Stimulated activated naive B cell treated with anti-CD40 and anti-IgM and Interleukin-4, amounts not matched to agents 10 μg/mL and 1 μg/mL and 100 μg/mL, for 72 hours (primary cell): ENCODE measurements at regions not wholly inside any gene's neighbourhood (a gene's known extent, or its start where the extent isn't known, plus 50 kb on each side); places are given as distances from the start of the nearest gene placed in this dataset.
"Not testable (repeated sequence)": the region's sequence is repeated elsewhere in the genome, so short reads cannot be mapped to it uniquely, and the experiment has no call there.

Source experiments
- ATAC-seq, 2 donors: fragments of 150-1000 bp; cut with Tn5 transposase; replicated peaks; 2 replicates each; pipeline ENCODE4 v1.10.0; 2021; ENCODE audit warnings: moderate library complexity in 1 of 2
- DNase-seq: peaks from one replicate; pipeline ENCODE4 v3.0.0; 2021
- H3K27ac Mint-ChIP-seq: one replicate; pipeline ENCODE4 v1.8.0; 2022; ENCODE audit warnings: mild to moderate bottlenecking, mixed read lengths
- H3K27me3 Mint-ChIP-seq, 2 donors: one replicate each; pipeline ENCODE4 v1.8.0; 2022; ENCODE audit warnings: mixed read lengths in 2 of 2
- H3K36me3 Mint-ChIP-seq, 2 donors: one replicate each; pipeline ENCODE4 v1.8.0; 2022; ENCODE audit warnings: mixed read lengths in 2 of 2, mild to moderate bottlenecking in 1 of 2
- H3K4me1 Mint-ChIP-seq, 2 donors: one replicate each; pipeline ENCODE4 v1.8.0; 2022; ENCODE audit warnings: mixed read lengths in 2 of 2, mild to moderate bottlenecking in 1 of 2
- H3K4me3 Mint-ChIP-seq, 2 donors: one replicate each; pipeline ENCODE4 v1.8.0; 2022; ENCODE audit warnings: mild to moderate bottlenecking in 2 of 2, mixed read lengths in 2 of 2, moderate library complexity in 1 of 2
- H3K9me3 Mint-ChIP-seq, 2 donors: one replicate each; pipeline ENCODE4 v1.8.0; 2022; ENCODE audit warnings: mixed read lengths in 2 of 2, mild to moderate bottlenecking in 1 of 2

GRCh38 chr3:30323649-30324048, 282.8 kb upstream of the TGFBR2 start:
- H3K27me3 Mint-ChIP-seq, DNase-seq, H3K36me3 Mint-ChIP-seq, H3K9me3 Mint-ChIP-seq, ATAC-seq, H3K27ac Mint-ChIP-seq, H3K4me3 Mint-ChIP-seq: not testable (repeated sequence)
- peaks cover 4 to 12% of the 10 kb centered on the region in 2 donors for H3K4me1 Mint-ChIP-seq

DNA sequence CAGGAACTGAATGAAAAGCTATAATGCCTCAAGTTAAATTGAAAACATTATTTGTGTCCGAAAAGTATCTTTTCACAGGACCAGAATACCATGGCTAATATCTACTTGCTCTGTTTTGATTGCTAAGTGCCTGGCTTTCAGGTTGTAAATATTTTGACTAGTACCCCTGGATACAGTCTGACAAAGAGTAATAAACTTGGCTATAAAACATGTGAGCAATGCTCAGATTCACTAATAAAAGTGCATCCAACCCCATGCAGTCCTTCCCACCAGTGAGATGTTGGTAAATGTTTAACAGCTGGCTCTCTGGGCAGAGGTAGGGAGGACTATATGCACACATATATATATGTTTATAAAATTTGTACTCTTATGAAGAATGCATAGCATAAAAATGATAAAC, 281.8 kb upstream of the TGFBR2 start:
- peaks cover 5 to 6% of the 10 kb centered on the region in 2 donors for H3K9me3 Mint-ChIP-seq
- H3K4me3 Mint-ChIP-seq = no peak overlapping the region
- ATAC-seq (no peak), DNase-seq (no peak)
- no peak overlapping the region for H3K27ac Mint-ChIP-seq
- no peaks in the 10 kb centered on the region for H3K36me3 Mint-ChIP-seq
- peaks cover 3 to 9% of the 10 kb centered on the region in 2 donors for H3K4me1 Mint-ChIP-seq
- no peaks in the 10 kb centered on the region for H3K27me3 Mint-ChIP-seq

DNA sequence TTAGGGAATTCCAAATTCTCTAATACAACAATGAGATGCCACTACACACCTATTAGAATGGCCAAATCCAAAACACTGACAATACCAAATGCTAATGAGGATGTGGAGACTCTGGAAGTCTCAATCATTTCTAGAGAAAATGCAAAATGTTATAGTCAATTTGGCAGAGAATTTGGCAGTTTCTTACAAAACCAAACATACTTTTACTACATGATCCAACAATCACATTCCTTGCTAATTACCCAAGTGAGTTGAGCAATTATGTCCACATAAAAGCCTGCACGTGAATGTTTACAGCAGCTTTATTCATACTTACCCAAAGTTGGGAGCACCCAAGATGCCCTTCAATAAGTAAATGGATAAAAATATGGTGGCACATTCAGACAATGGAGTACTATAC, 278.4 kb upstream of the TGFBR2 start:
- not testable (repeated sequence) for H3K4me1 Mint-ChIP-seq, H3K27me3 Mint-ChIP-seq, ATAC-seq, H3K36me3 Mint-ChIP-seq, H3K27ac Mint-ChIP-seq, H3K9me3 Mint-ChIP-seq, DNase-seq, H3K4me3 Mint-ChIP-seq

DNA sequence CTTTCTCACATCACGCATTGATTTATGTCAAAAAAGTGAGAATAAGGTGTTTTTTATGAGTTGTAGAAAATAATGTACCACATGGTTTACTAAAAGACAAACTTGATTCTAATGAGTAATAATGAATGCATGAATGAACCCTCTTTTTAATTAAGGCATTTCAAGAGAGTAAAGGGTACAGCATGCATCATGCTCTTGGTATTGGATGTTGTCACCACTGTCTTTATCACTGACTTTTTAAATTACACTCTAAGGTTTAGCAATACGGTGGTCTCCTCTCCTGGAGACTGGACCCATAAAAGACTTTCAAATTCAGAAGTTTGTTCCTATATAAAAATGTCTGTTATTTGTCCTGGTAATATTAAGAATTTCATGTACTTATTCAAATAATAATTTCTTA, 277.5 kb upstream of the TGFBR2 start:
- not testable (repeated sequence) for H3K4me1 Mint-ChIP-seq, H3K27me3 Mint-ChIP-seq, H3K9me3 Mint-ChIP-seq, ATAC-seq, H3K27ac Mint-ChIP-seq, H3K36me3 Mint-ChIP-seq, DNase-seq, H3K4me3 Mint-ChIP-seq

DNA sequence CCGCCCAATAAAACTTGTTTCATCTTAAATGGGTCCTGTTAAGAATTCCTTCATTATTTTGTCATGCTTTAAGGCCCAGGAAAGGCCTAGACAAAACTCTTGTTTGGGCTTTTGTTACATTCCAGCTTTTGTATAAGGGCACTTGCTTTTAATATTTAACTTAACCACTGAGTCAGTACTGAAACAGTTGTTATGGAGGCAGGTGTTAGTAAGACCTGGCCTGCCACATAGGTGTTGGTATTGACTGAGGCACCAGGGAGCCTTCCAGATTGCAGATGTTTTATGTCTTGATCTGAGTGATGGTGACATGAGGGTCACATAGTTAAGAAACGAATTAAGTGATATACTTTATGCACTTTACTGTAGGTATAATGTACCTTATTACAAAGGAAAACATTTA, 274.9 kb upstream of the TGFBR2 start:
- no peak overlapping the region for H3K27ac Mint-ChIP-seq
- DNase-seq (no peak), ATAC-seq (no peak)
- peaks cover 10% of the 10 kb centered on the region in 2 donors for H3K4me1 Mint-ChIP-seq
- no peaks in the 10 kb centered on the region for H3K9me3 Mint-ChIP-seq
- no peaks in the 10 kb centered on the region for H3K36me3 Mint-ChIP-seq
- H3K27me3 Mint-ChIP-seq = peaks cover 0 to 5% of the 10 kb centered on the region in 2 donors
- H3K4me3 Mint-ChIP-seq = no peak overlapping the region

DNA sequence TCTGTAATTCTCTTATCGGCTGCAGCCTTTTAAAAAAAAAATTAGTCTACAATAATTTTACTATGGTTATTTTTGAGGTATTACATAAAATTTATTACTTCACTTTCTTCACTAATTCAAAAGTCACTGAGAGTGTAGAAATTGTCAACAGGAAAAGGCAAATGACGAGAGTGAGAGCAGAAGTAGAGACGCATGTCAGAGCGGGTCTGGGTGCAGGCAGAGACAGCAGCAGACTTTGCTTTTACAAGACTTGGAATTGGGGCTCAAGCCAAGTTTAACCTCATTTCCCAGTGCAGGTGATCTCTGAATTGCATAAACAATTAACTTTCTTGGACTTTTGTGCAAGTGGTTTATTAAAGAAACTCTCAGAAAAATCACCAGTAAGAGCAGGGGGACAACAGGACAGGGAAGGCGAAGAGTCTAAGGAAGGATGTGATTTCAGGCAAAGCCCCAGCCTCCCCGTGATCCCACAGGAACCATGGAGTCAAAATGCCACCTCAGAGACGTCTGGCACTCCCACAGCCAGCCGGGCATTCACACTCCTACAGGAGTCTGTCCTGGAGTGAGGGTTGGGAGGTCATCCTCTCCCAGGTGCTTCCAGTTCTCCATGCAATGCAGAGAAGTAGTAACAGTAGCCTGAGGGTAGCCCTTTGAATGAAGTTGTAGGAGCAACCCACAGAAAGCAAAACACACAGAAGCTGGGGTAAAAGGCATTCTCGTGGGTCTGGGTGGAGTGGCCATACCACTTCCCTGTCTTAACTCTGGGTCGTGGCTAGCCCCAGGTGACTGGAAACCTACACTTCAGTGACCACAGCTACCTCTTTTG, 274.0 kb upstream of the TGFBR2 start:
- Mint-ChIP-seq H3K4me1 (peaks cover 10% of the 10 kb centered on the region in 2 donors), H3K27ac (peak overlapping the region; percentile 90), H3K36me3 (no peaks in the 10 kb centered on the region), H3K9me3 (peaks cover 0 to under 1% of the 10 kb centered on the region in 2 donors), H3K4me3 (peak overlapping the region in 1 of 2 donors; percentile 66), H3K27me3 (peaks cover 0 to 5% of the 10 kb centered on the region in 2 donors)
- ATAC-seq (peak; percentile 70 to 94), DNase-seq (peak; percentile 11)

- Mint-ChIP-seq H3K27me3 (peaks cover 0 to 5% of the 10 kb centered on the region in 2 donors), H3K27ac (no peak overlapping the region)
- no peak for ATAC-seq
Measured at GRCh38 chr3:30333143-30333542, 273.3 kb upstream of the TGFBR2 start.

GRCh38 chr3:30333903-30334302, 272.5 kb upstream of the TGFBR2 start:
- ATAC-seq = no peak
- DNase-seq = no peak
- Mint-ChIP-seq H3K36me3 (no peaks in the 10 kb centered on the region), H3K4me1 (peaks cover 10% of the 10 kb centered on the region in 2 donors), H3K27me3 (peaks cover 0 to 5% of the 10 kb centered on the region in 2 donors), H3K9me3 (peaks cover 0 to 6% of the 10 kb centered on the region in 2 donors), H3K4me3 (no peak overlapping the region), H3K27ac (no peak overlapping the region)

More at GRCh38 chr3:30333143-30333542, 273.3 kb upstream of the TGFBR2 start:
- H3K36me3 Mint-ChIP-seq = no peaks in the 10 kb centered on the region
- H3K4me1 Mint-ChIP-seq = peaks cover 10% of the 10 kb centered on the region in 2 donors
- DNase-seq = no peak
- H3K4me3 Mint-ChIP-seq = peak overlapping the region in 1 of 2 donors; percentile 41
- H3K9me3 Mint-ChIP-seq = peaks cover 0 to 6% of the 10 kb centered on the region in 2 donors

GRCh38 chr3:30340500-30340899, 265.9 kb upstream of the TGFBR2 start:
- H3K36me3 Mint-ChIP-seq = no peaks in the 10 kb centered on the region
- H3K4me3 Mint-ChIP-seq = no peak overlapping the region
- H3K27me3 Mint-ChIP-seq = no peaks in the 10 kb centered on the region
- no peak for ATAC-seq
- peaks cover 0 to 6% of the 10 kb centered on the region in 2 donors for H3K9me3 Mint-ChIP-seq
- H3K4me1 Mint-ChIP-seq = peaks cover under 1 to 5% of the 10 kb centered on the region in 2 donors
- H3K27ac Mint-ChIP-seq = no peak overlapping the region
- no peak for DNase-seq

GRCh38 chr3:30341079-30341478, 265.3 kb upstream of the TGFBR2 start:
- Mint-ChIP-seq H3K4me3 (no peak overlapping the region), H3K4me1 (peaks cover 2 to 5% of the 10 kb centered on the region in 2 donors), H3K27ac (peak overlapping the region; percentile 47), H3K9me3 (peaks cover 0 to 6% of the 10 kb centered on the region in 2 donors), H3K27me3 (no peaks in the 10 kb centered on the region), H3K36me3 (no peaks in the 10 kb centered on the region)
- no peak for DNase-seq
- no peak for ATAC-seq

- DNase-seq = no peak
- Mint-ChIP-seq H3K27me3 (no peaks in the 10 kb centered on the region), H3K27ac (no peak overlapping the region), H3K9me3 (peaks cover 0 to 6% of the 10 kb centered on the region in 2 donors), H3K4me1 (peaks cover 2 to 5% of the 10 kb centered on the region in 2 donors), H3K36me3 (no peaks in the 10 kb centered on the region), H3K4me3 (no peak overlapping the region)
- no peak for ATAC-seq
Measured at GRCh38 chr3:30341851-30342250, 264.6 kb upstream of the TGFBR2 start.

GRCh38 chr3:30342318-30343060, 263.9 kb upstream of the TGFBR2 start:
- H3K9me3 Mint-ChIP-seq = peaks cover 0 to 4% of the 10 kb centered on the region in 2 donors
- no peak overlapping the region for H3K27ac Mint-ChIP-seq
- peaks cover 2 to 8% of the 10 kb centered on the region in 2 donors for H3K4me1 Mint-ChIP-seq
- no peak for DNase-seq
- H3K27me3 Mint-ChIP-seq = no peaks in the 10 kb centered on the region
- ATAC-seq = no peak
- H3K36me3 Mint-ChIP-seq = no peaks in the 10 kb centered on the region
- no peak overlapping the region for H3K4me3 Mint-ChIP-seq

- no peak for DNase-seq
- H3K9me3 Mint-ChIP-seq = no peaks in the 10 kb centered on the region
- peaks cover 2 to 16% of the 10 kb centered on the region in 2 donors for H3K4me1 Mint-ChIP-seq
- H3K36me3 Mint-ChIP-seq = no peaks in the 10 kb centered on the region
- no peak for ATAC-seq
- H3K27me3 Mint-ChIP-seq = no peaks in the 10 kb centered on the region
- no peak overlapping the region for H3K4me3 Mint-ChIP-seq
- no peak overlapping the region for H3K27ac Mint-ChIP-seq
Measured at GRCh38 chr3:30343067-30343831, 263.2 kb upstream of the TGFBR2 start.

DNA sequence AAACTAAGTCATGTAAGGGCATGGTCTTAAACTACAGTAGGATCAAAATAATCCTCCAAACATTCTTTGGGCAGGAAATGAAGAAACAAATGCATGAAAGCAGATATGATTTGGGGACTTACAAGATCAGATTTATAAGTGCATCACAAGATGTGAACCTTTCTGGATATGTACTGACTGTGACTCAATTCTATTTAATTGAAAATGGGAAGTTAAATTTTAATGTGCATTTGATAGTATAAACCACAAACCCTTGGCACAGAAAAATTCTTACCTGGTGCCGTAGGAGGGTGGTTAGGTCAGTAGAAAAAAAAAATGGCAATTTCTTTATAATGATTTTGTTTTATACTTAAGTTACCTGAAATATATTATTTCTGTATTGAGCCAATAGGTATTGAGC, 262.5 kb upstream of the TGFBR2 start:
- no peak overlapping the region for H3K27ac Mint-ChIP-seq
- peaks cover 2 to 18% of the 10 kb centered on the region in 2 donors for H3K4me1 Mint-ChIP-seq
- DNase-seq = no peak
- ATAC-seq = peak in 1 of 2 donors; percentile 38
- H3K4me3 Mint-ChIP-seq = no peak overlapping the region
- no peaks in the 10 kb centered on the region for H3K27me3 Mint-ChIP-seq
- no peaks in the 10 kb centered on the region for H3K36me3 Mint-ChIP-seq
- H3K9me3 Mint-ChIP-seq = no peaks in the 10 kb centered on the region
